Activated CD8-positive, alpha-beta T cell treated with anti-CD3 and anti-CD28 coated beads for 36 hours (primary cell): ENCODE measurements at regions not wholly inside any gene's neighbourhood (a gene's known extent, or its start where the extent isn't known, plus 50 kb on each side); places are given as distances from the start of the nearest gene placed in this dataset.

ENCODE experiments used
- ATAC-seq: fragments of 200-7000 bp; cut with Tn5 transposase; one replicate; pipeline ENCODE4 v1.10.0; 2021; ENCODE audit warnings: mild to moderate bottlenecking, moderate library complexity
- CTCF ChIA-PET: fragments of 350-600 bp; sonication (Branson Sonifier 250); formaldehyde crosslinking; loops from one replicate; lab custom pipeline; 2021; ENCODE audit warnings: antibody characterized with exemption; lab: Charles Lee
- POLR2A ChIA-PET: fragments of 350-600 bp; sonication (Branson Sonifier 250); formaldehyde crosslinking; loops from one replicate; lab custom pipeline; 2021; ENCODE audit warnings: antibody characterized with exemption; lab: Charles Lee
- DNase-seq: peaks from one replicate; pipeline ENCODE4 v3.0.0-alpha.2; 2020
- H3K27ac Mint-ChIP-seq: one replicate; pipeline ENCODE4 v1.8.0; 2021; ENCODE audit warnings: mild to moderate bottlenecking, mixed read lengths
- H3K27me3 Mint-ChIP-seq: one replicate; pipeline ENCODE4 v1.8.0; 2021; ENCODE audit warnings: mixed read lengths
- H3K36me3 Mint-ChIP-seq: one replicate; pipeline ENCODE4 v1.8.0; 2021; ENCODE audit warnings: low read depth, mixed read lengths
- H3K4me1 Mint-ChIP-seq: one replicate; pipeline ENCODE4 v1.8.0; 2021; ENCODE audit warnings: low read depth, mixed read lengths
- H3K4me3 Mint-ChIP-seq: one replicate; pipeline ENCODE4 v1.8.0; 2021; ENCODE audit warnings: mild to moderate bottlenecking, moderate library complexity, mixed read lengths
- H3K9me3 Mint-ChIP-seq: one replicate; pipeline ENCODE4 v1.8.0; 2021; ENCODE audit warnings: mixed read lengths
- intact Hi-C: fragments of 100-400 bp; cut with micrococcal nuclease; formaldehyde crosslinking; loops from one replicate; pipeline ENCODE4 v1.10.0; 2022
- TF ChIP-seq, protein P1 (sequence below): fragments of 200-600 bp; IDR thresholded peaks from one replicate; pipeline ENCODE4 v1.8.0; 2022; ENCODE audit warnings: antibody characterized with exemption, mild to moderate bottlenecking

DNA sequence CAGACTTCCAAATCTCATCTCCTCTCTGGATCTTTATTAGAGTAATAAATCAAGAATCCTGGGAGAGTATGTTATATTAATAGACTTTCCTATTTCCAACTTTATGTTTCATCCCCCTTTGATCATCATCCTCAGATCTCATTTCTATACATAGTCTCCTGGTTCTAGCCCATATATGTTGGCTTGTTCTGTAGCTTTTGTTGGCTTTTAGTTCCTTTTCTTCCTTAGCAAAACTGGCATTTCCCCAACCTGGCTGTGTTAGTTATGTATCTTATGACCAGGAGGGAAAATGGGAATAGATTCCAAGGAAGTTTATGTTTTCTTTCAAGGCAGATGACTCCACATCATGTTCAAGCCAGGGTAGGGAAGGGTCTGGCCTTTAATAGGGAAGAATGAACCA lies 2464.5 kb downstream of the PCDH9 start:
- POLR2A ChIA-PET, result no interaction called here
- no peak for ATAC-seq
- Mint-ChIP-seq H3K27me3 (no peaks in the 10 kb centered on the region), H3K4me3 (no peak overlapping the region), H3K36me3 (no peaks in the 10 kb centered on the region), H3K4me1 (no peaks in the 10 kb centered on the region), H3K9me3 (peaks cover 15% of the 10 kb centered on the region), H3K27ac (no peak overlapping the region)
- CTCF ChIA-PET, result no interaction called here
- TF ChIP-seq, protein P1, sequence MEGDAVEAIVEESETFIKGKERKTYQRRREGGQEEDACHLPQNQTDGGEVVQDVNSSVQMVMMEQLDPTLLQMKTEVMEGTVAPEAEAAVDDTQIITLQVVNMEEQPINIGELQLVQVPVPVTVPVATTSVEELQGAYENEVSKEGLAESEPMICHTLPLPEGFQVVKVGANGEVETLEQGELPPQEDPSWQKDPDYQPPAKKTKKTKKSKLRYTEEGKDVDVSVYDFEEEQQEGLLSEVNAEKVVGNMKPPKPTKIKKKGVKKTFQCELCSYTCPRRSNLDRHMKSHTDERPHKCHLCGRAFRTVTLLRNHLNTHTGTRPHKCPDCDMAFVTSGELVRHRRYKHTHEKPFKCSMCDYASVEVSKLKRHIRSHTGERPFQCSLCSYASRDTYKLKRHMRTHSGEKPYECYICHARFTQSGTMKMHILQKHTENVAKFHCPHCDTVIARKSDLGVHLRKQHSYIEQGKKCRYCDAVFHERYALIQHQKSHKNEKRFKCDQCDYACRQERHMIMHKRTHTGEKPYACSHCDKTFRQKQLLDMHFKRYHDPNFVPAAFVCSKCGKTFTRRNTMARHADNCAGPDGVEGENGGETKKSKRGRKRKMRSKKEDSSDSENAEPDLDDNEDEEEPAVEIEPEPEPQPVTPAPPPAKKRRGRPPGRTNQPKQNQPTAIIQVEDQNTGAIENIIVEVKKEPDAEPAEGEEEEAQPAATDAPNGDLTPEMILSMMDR, result no peak
- no peak for DNase-seq
- intact Hi-C loops, result no loop called here

DNA sequence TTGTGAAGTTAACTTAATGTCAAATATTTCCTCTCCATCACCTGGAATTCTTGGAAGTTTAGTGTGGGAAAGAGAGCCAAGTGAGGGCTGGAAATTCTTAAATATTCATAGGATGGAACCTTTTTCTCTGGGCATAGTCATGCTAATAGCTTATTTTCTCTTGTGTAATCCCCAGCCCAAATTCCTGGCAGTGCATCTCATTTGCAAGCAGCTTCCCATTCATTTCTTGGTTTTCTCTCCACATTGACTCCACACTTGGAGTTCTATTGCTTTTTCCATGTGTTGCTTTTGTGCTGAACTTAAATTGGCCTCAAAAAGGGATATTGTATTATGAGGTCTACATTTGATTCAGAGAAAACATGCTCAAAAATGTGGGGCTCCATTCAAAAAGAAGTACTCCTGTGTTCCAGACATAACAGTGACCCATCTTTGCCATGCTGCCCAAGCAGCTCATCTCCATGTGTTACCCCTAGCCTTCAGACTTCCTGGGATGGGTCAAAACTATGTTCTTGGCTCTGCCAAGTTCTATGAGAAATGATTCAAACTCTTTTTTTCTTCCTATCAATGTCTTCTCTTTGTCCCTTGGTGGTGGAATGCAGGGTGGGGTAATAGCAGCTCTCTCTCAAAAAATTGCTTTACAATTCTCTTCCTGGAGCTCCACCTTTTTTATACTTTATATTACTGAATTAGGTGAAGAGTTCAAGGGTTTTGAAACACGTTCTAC lies 2471.5 kb downstream of the PCDH9 start:
- ChIA-PET POLR2A (no interaction called here), CTCF (no interaction called here)
- ATAC-seq (no peak), DNase-seq (no peak)
- H3K27me3 Mint-ChIP-seq, result no peaks in the 10 kb centered on the region
- intact Hi-C loops, result no loop called here
- no peak overlapping the region for H3K4me3 Mint-ChIP-seq
- peaks cover 8% of the 10 kb centered on the region for H3K9me3 Mint-ChIP-seq
- TF ChIP-seq, protein P1, result no peak
- no peak overlapping the region for H3K27ac Mint-ChIP-seq
- no peaks in the 10 kb centered on the region for H3K36me3 Mint-ChIP-seq
- no peaks in the 10 kb centered on the region for H3K4me1 Mint-ChIP-seq

DNA sequence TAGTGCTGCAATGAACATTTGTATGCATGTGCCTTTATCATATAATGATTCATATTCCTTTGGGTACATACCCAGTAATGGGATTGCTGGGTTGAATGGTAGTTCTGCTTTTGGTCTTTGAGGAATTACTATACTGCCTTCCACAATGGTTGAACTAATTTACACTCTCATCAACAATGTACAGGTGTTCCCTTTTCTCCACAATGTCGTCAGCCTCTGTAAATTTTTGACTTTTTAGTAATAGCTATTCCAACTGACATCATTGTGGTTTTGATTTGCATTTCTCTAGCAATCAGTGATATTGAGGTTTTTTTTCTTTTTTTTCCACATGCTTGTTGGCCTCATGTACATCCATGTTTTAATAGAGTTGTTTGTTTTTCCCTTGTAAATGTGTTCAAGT lies 2473.5 kb downstream of the PCDH9 start:
- intact Hi-C loops, result no loop called here
- no peak for ATAC-seq
- Mint-ChIP-seq H3K27me3 (no peaks in the 10 kb centered on the region), H3K9me3 (peaks cover 6% of the 10 kb centered on the region), H3K4me1 (no peaks in the 10 kb centered on the region), H3K27ac (no peak overlapping the region), H3K36me3 (no peaks in the 10 kb centered on the region), H3K4me3 (no peak overlapping the region)
- TF ChIP-seq, protein P1, result no peak
- ChIA-PET POLR2A (no interaction called here), CTCF (no interaction called here)
- no peak for DNase-seq

- intact Hi-C loops, result no loop called here
- CTCF ChIA-PET, result no interaction called here
- no peak for DNase-seq
- H3K4me3 Mint-ChIP-seq, result no peak overlapping the region
- POLR2A ChIA-PET, result no interaction called here
- no peak for ATAC-seq
- peaks cover 6% of the 10 kb centered on the region for H3K9me3 Mint-ChIP-seq
- no peaks in the 10 kb centered on the region for H3K27me3 Mint-ChIP-seq
- no peak overlapping the region for H3K27ac Mint-ChIP-seq
- H3K4me1 Mint-ChIP-seq, result no peaks in the 10 kb centered on the region
- TF ChIP-seq, protein P1, result no peak
- H3K36me3 Mint-ChIP-seq, result no peaks in the 10 kb centered on the region
These were observed 2474.2 kb downstream of the PCDH9 start for GRCh38 chr13:64755961-64756360.

DNA sequence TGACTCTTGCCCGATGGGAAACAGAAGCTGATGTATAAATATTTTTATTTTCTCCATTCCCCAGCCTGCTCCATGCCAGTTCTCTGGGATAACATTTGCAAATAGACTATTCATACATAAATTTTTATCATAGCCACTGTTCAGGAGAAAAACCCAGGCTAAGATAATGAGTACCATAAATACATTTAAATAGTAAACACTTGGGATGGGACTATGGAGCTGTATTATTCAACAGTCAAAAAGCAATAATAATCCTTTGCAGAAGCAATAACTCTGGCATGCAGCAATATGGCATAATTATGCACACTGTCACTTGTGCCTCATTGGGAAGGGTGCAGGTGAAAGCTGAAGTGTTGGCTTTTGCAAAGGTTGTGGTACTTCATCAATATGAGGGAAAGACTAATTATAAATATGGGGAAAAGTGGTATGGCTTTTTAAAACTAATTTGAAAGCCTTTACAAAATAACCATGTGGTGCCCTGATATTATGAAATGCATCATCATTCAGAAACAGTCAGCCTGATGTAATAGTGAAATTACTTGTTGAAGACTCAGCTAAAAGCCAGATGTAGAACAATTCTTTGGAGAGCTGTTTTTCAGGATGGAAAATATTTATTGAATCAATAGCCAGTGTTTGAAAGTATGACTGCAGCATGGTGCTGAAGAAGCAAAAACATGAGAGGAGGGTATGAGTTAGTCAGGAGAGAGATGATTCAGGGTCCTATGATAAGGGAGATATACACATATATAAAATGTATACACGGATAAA lies 2476.7 kb downstream of the PCDH9 start:
- DNase-seq (no peak), ATAC-seq (no peak)
- H3K27me3 Mint-ChIP-seq, result no peaks in the 10 kb centered on the region
- peaks cover 7% of the 10 kb centered on the region for H3K9me3 Mint-ChIP-seq
- H3K27ac Mint-ChIP-seq, result no peak overlapping the region
- TF ChIP-seq, protein P1, result no peak
- H3K4me1 Mint-ChIP-seq, result no peaks in the 10 kb centered on the region
- intact Hi-C loops, result no loop called here
- H3K4me3 Mint-ChIP-seq, result no peak overlapping the region
- CTCF ChIA-PET, result no interaction called here
- POLR2A ChIA-PET, result no interaction called here
- no peaks in the 10 kb centered on the region for H3K36me3 Mint-ChIP-seq
